Ovary (tissue), 3 donors: ENCODE measurements at regions not wholly inside any gene's neighbourhood (a gene's known extent, or its start where the extent isn't known, plus 50 kb on each side); places are given as distances from the start of the nearest gene placed in this dataset.
"Not testable (repeated sequence)": the region's sequence is repeated elsewhere in the genome, so short reads cannot be mapped to it uniquely, and the experiment has no call there.

ENCODE experiments used
- EP300 ChIP-seq: sonication (generic); formaldehyde crosslinking; IDR thresholded peaks from one replicate; pipeline ENCODE4 v1.6.1; 2017; ENCODE audit warnings: antibody characterized with exemption
- POLR2A ChIP-seq: fragments of 450-650 bp; IDR thresholded peaks from one replicate; pipeline ENCODE4 v1.6.1; 2017; ENCODE audit warnings: antibody characterized with exemption, mild to moderate bottlenecking, moderate library complexity
- TF ChIP-seq, protein P1 (sequence below), 3 donors: fragments of 450-650 bp in 2 of 3; fragments of 200-600 bp in 1 of 3; IDR thresholded peaks; one replicate each; pipeline versions ENCODE4 v1.5.1 to v1.8.0; 2016 to 2022; ENCODE audit warnings: antibody characterized with exemption in 3 of 3, mild to moderate bottlenecking in 1 of 3
- donor health status: DM: no; HTN: no; CAD: no.

DNA sequence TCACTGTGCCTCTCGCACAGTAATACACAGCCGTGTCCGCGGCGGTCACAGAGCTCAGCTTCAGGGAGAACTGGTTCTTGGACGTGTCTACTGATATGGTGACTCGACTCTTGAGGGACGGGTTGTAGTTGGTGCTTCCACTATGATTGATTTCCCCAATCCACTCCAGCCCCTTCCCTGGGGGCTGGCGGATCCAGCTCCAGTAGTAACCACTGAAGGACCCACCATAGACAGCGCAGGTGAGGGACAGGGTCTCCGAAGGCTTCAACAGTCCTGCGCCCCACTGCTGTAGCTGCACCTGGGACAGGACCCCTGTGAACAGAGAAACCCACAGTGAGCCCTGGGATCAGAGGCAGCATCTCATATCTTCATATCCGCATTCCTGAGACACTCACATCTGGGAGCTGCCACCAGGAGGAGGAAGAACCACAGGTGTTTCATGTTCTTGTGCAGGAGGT is 847.3 kb downstream of the TMEM121 start:
- TF ChIP-seq, protein P1, sequence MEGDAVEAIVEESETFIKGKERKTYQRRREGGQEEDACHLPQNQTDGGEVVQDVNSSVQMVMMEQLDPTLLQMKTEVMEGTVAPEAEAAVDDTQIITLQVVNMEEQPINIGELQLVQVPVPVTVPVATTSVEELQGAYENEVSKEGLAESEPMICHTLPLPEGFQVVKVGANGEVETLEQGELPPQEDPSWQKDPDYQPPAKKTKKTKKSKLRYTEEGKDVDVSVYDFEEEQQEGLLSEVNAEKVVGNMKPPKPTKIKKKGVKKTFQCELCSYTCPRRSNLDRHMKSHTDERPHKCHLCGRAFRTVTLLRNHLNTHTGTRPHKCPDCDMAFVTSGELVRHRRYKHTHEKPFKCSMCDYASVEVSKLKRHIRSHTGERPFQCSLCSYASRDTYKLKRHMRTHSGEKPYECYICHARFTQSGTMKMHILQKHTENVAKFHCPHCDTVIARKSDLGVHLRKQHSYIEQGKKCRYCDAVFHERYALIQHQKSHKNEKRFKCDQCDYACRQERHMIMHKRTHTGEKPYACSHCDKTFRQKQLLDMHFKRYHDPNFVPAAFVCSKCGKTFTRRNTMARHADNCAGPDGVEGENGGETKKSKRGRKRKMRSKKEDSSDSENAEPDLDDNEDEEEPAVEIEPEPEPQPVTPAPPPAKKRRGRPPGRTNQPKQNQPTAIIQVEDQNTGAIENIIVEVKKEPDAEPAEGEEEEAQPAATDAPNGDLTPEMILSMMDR (IDR thresholded peaks at IDR 0.05): not testable (repeated sequence)
- TF ChIP-seq POLR2A, EP300: not testable (repeated sequence)
